ENCODE measurements at regions not wholly inside any gene's neighbourhood (a gene's known extent, or its start where the extent isn't known, plus 50 kb on each side); places are given as distances from the start of the nearest gene placed in this dataset.

- Histone ChIP-seq H3K36me3 (no peaks in the 10 kb centered on the region), H3K27ac (no peak overlapping the region), H3K4me3 (no peak overlapping the region), H3K4me1 (peaks cover 0 to 21% (median 0%) of the 10 kb centered on the region in 3 donors), H3K9me3 (no peaks in the 10 kb centered on the region), H3K27me3 (peaks cover 0 to 100% (median 15%) of the 10 kb centered on the region in 4 donors)
- intact Hi-C loops (cut with DNase I) = no loop called here
- TF ChIP-seq CTCF (IDR thresholded peaks at IDR 0.05) (no peak), POLR2A (IDR thresholded peaks at IDR 0.05) (no peak)
- 15 to 32% methylated on average over 8 to 13 of the region's 13 CpGs for WGBS, 2 donors
- DNase-seq = no peak
Observed at GRCh38 chrX:119996600-119997524, 53.3 kb upstream of the NKAP start.

- H3K27me3 ChIP-seq = peaks cover 0 to 100% (median 19%) of the 10 kb centered on the region in 4 donors
- no peak for TF ChIP-seq CTCF (IDR thresholded peaks at IDR 0.05)
- TF ChIP-seq POLR2A (IDR thresholded peaks at IDR 0.05) = no peak
Observed at GRCh38 chrX:119996069-119996468, 52.5 kb upstream of the NKAP start.

More at GRCh38 chrX:119996069-119996468, 52.5 kb upstream of the NKAP start:
- H3K36me3 ChIP-seq = no peaks in the 10 kb centered on the region
- intact Hi-C loops (cut with DNase I) = no loop called here
- no peak overlapping the region for H3K27ac ChIP-seq
- H3K4me1 ChIP-seq = peaks cover 0 to 26% (median 3%) of the 10 kb centered on the region in 3 donors
- DNase-seq = no peak
- H3K4me3 ChIP-seq = no peak overlapping the region
- H3K9me3 ChIP-seq = no peaks in the 10 kb centered on the region
- WGBS, 2 donors = 42 to 55% methylated on average over 3 of the region's 3 CpGs
